Epithelial cell of esophagus (primary cell): ENCODE measurements at regions not wholly inside any gene's neighbourhood (a gene's known extent, or its start where the extent isn't known, plus 50 kb on each side); places are given as distances from the start of the nearest gene placed in this dataset.

Source experiments
- DNase-seq: peaks from one replicate; pipeline ENCODE4 v3.0.0; 2010; ENCODE audit warnings: low read depth
- H3K4me3 ChIP-seq: 2 replicates; pipeline ENCODE4 v1.5.1; 2011; ENCODE audit warnings: mild to moderate bottlenecking, low read length, control low read depth
- TF ChIP-seq, protein P1 (sequence below): IDR thresholded peaks from 2 replicates; pipeline ENCODE4 v1.5.1; 2011; ENCODE audit warnings: low read depth, mild to moderate bottlenecking, low read length, control low read depth, inconsistent platforms; ENCODE audit not compliant: insufficient read depth; ENCODE audit errors: missing control alignments

DNA sequence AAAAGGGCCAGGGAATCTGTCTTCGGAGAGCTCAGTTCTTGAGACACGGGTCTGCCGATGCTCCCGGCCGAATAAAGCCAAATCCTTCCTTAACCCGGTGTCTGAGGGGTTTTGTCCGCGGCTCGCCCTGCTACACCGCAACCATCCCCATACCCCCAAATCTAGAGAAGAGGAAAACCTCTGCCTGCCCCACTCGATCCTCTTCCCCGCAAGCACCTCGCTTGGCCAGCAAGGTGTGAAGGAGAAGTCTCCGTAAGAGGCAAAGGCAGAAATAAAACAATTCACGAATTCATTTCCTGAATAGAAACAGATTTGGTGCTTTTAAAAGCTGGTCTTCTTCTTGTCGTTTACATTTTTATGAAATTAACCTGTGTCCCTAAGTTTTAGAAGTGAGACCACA, 67.3 kb upstream of the GALNT9 start:
- TF ChIP-seq, protein P1, sequence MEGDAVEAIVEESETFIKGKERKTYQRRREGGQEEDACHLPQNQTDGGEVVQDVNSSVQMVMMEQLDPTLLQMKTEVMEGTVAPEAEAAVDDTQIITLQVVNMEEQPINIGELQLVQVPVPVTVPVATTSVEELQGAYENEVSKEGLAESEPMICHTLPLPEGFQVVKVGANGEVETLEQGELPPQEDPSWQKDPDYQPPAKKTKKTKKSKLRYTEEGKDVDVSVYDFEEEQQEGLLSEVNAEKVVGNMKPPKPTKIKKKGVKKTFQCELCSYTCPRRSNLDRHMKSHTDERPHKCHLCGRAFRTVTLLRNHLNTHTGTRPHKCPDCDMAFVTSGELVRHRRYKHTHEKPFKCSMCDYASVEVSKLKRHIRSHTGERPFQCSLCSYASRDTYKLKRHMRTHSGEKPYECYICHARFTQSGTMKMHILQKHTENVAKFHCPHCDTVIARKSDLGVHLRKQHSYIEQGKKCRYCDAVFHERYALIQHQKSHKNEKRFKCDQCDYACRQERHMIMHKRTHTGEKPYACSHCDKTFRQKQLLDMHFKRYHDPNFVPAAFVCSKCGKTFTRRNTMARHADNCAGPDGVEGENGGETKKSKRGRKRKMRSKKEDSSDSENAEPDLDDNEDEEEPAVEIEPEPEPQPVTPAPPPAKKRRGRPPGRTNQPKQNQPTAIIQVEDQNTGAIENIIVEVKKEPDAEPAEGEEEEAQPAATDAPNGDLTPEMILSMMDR, result no peak
- no peak for DNase-seq
- H3K4me3 ChIP-seq, result no peak overlapping the region

- TF ChIP-seq, protein P1, result no peak
- no peak overlapping the region for H3K4me3 ChIP-seq
- DNase-seq, result no peak
Observed at GRCh38 chr12:132395908-132396305, 66.5 kb upstream of the GALNT9 start.

DNA sequence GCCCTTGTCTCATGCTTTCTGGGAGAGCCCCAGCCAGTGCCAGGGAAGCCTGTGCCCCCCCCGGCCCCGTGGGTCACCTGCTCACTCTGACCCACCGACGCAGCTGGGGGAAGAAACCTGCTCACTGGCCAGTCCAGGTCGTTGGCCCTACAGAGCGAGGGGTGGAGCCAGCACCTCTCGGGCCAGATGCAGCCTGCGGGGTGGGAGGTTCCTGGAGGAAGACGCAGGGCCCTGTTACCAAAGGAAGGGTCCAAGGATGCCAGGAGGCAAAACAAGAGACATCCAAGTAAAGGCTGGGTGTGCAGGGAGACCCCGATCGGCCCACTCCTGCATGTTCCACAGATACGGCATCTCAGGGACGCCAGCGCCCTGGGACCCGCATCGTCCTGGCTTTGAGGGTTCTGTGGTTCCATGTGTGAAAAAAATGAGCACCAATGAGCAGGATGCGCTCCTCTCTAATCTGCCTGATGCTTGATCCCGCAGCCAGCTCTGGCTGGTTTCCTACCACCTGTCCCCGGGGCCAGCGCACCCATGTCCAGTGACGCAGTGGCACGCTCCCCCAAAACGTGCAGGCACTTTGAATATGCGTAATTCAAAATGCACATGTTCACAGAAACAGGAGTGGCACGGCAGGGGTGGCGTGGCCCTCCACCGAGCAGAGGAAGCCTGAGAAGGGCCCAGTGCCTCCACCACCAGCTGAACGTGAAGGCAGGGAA, 66.0 kb upstream of the GALNT9 start:
- no peak for DNase-seq
- TF ChIP-seq, protein P1, result no peak
- H3K4me3 ChIP-seq, result no peak overlapping the region

GRCh38 chr12:132393991-132394949, 64.9 kb upstream of the GALNT9 start:
- no peak overlapping the region for H3K4me3 ChIP-seq
- no peak for DNase-seq
- TF ChIP-seq, protein P1, result no peak

GRCh38 chr12:132393245-132393795, 63.9 kb upstream of the GALNT9 start:
- H3K4me3 ChIP-seq, result no peak overlapping the region
- TF ChIP-seq, protein P1, result no peak
- DNase-seq, result no peak

- H3K4me3 ChIP-seq, result no peak overlapping the region
- no peak for DNase-seq
- TF ChIP-seq, protein P1, result no peak
Observed at GRCh38 chr12:132392389-132393244, 63.2 kb upstream of the GALNT9 start.
